GM12872 (cell line): ENCODE measurements at regions not wholly inside any gene's neighbourhood (a gene's known extent, or its start where the extent isn't known, plus 50 kb on each side); places are given as distances from the start of the nearest gene placed in this dataset.

Experiments
- CTCF ChIP-seq: IDR thresholded peaks from 3 replicates; pipeline ENCODE4 v1.5.1; 2011; ENCODE audit warnings: low read depth, mild to moderate bottlenecking, low read length, moderate library complexity; ENCODE audit not compliant: insufficient read depth

- TF ChIP-seq CTCF, result no peak
Measured at GRCh38 chr15:81922143-81922542, 123.7 kb downstream of the MEX3B start.

DNA sequence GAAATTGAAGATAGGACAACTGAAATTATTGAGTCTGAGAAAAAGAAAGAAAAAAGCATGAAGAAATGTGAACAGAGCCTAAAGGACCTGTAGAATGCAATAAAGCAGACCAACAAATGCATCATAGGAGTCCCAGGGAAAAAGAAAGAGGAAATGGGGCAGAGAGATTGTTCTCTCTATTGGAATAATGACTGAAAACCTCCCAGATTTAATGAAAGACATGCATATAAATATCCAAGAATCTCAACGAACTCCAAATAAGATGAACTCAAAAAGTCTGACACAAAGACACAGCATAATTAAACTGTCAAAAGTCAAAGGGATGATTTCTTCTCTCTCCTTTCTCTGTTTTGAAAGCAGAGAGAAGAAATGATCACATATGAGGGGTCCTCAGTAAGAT, 124.7 kb downstream of the MEX3B start:
- TF ChIP-seq CTCF, result no peak

- TF ChIP-seq CTCF, result no peak
Measured at GRCh38 chr15:81916451-81916850, 129.4 kb downstream of the MEX3B start.

DNA sequence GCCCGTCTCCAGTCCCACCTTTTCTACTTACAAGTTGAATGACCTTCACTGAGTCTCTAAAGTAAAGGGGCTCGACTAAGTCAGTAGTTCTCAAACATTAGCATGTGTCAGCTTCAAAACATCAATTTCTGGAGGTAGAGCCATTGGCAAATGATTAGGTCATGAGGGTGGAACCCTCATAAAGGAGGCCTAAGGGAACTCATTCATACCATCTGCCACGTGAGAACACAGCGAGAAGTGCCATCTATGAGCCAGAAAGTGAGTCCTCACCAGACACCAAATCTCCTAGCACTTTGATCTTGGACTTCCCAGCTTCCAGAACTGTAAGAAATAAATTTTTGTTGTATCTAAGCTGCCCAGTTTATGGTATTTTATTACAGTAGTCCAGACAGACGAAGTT, 129.8 kb downstream of the MEX3B start:
- TF ChIP-seq CTCF, result no peak

DNA sequence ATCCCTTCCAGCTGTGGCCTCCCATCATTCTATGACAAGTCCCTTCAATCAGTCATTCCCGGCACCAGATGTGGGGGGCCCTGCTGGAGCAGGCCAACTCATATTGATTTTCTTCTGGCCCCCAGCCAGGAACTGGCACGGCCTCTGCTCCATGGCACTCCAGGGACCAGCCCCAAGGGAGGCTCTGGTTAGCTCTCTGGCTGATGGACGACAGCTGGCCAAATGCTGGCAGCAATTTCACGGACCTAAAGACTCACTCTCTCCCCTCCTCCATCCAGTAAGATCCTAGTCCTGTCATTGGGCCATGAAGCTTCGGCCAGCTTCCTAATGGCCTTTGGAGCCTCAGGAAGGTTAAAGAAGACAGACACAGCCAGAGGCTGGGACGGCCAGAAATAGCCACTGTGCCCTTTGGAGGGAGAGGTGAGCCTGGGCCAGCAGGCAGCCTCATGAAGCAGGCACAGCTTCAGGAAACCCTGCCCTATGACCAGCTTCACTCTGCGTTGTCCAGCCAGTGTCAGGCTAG, 131.0 kb downstream of the MEX3B start:
- TF ChIP-seq CTCF, result no peak

GRCh38 chr15:81914333-81914732, 131.5 kb downstream of the MEX3B start:
- TF ChIP-seq CTCF, result no peak

DNA sequence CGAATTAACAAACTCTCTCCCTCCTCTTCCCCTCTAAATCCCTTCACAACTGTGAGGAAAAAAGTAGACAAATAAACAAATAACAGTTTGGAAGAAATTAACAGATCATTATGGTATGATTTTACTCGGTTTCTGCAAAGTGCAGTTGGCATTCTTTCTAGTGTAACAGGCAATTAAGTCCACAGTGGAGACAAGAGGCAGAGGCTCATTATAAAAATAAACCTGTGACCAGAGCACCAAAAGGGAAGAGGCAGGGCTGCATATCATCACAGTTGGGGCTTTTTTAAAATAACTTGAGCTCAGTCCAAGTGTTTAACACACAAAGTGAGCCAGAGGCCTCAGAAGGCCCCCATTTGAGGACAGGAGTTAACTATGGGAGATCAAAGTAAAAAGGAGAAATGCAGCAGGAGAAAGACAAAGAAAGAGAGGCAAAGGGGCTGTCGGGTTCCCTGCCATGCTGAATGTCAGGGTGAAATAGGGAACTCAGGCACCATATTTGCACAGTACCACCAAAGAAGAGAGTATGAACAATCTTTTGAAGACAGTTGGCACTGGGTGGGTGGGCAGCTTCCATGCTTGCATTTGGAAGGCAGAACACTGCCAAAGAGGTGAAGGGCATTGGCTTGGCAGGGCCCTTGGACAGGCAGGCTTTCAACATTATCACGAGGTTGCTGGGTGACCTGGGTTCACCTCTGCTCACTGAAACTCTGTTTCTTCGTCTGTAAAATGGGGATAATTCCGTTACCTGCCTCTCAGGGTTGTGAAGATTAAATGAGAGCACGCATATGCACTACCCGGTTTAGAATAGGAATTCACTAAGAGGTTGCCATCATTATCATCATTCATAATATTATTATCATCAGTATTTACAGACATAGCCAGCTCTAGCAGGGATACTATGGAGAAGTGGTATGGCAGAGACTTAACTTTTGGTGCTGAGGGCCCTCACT, 134.5 kb downstream of the MEX3B start:
- TF ChIP-seq CTCF, result no peak
